ENCODE measurements at regions not wholly inside any gene's neighbourhood (a gene's known extent, or its start where the extent isn't known, plus 50 kb on each side); places are given as distances from the start of the nearest gene placed in this dataset.

DNA sequence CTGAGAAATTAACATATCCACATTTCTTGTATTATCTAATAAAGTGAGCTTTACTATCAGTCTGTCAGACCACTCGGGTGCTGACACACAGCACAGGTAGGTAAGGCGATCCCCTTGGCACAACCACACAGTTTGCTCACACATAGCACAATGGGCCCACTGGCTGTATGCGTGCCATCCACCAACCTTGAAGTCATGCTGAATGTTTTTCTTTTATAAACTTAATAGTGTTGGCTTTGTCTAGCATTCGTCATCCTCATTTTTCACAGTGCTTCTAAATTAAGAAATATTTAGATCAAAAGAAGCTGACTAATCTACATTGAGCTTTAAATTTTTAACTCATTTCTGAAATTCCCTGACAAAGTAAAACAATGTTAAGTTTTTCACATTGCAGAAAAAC lies 50.0 kb upstream of the PAPOLG start:
- DNase-seq (ENCODE audit: low read depth, low spot score), result no peak
- H3K4me3 ChIP-seq (ENCODE audit: low read depth, low read length), result no peak overlapping the region
- ChIA-PET CTCF (interaction anchor here (1.0 to 7.2 kb wide), 9 partner anchors 10 to 293 kb away, joined by 3 to 171 read pairs (median 7); partner anchors contain the start of gene PAPOLG), POLR2A (no interaction called here)
- TF ChIP-seq, protein P1, sequence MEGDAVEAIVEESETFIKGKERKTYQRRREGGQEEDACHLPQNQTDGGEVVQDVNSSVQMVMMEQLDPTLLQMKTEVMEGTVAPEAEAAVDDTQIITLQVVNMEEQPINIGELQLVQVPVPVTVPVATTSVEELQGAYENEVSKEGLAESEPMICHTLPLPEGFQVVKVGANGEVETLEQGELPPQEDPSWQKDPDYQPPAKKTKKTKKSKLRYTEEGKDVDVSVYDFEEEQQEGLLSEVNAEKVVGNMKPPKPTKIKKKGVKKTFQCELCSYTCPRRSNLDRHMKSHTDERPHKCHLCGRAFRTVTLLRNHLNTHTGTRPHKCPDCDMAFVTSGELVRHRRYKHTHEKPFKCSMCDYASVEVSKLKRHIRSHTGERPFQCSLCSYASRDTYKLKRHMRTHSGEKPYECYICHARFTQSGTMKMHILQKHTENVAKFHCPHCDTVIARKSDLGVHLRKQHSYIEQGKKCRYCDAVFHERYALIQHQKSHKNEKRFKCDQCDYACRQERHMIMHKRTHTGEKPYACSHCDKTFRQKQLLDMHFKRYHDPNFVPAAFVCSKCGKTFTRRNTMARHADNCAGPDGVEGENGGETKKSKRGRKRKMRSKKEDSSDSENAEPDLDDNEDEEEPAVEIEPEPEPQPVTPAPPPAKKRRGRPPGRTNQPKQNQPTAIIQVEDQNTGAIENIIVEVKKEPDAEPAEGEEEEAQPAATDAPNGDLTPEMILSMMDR (IDR thresholded peaks at IDR 0.05; ENCODE audit: insufficient read depth, low read length, missing control alignments), result no peak
